HG03571 (cell line): ENCODE measurements at regions not wholly inside any gene's neighbourhood (a gene's known extent, or its start where the extent isn't known, plus 50 kb on each side); places are given as distances from the start of the nearest gene placed in this dataset.

Source experiments
- ATAC-seq: cut with Tn5 transposase; IDR thresholded peaks from one replicate; pipeline ENCODE4 v1.9.1; 2021; ENCODE audit not compliant: unreplicated experiment

- ATAC-seq = no peak
These were observed 141.2 kb upstream of the RPL38 start for GRCh38 chr17:74062234-74062633.

- no peak for ATAC-seq
These were observed 140.0 kb upstream of the RPL38 start for GRCh38 chr17:74063439-74063838.

GRCh38 chr17:74070374-74070773 is 133.1 kb upstream of the RPL38 start:
- no peak for ATAC-seq

GRCh38 chr17:74070998-74071679 is 132.3 kb upstream of the RPL38 start:
- no peak for ATAC-seq

- ATAC-seq = no peak
These were observed 131.1 kb upstream of the RPL38 start for GRCh38 chr17:74072340-74072739.

GRCh38 chr17:74076446-74076845 is 127.0 kb upstream of the RPL38 start:
- no peak for ATAC-seq

GRCh38 chr17:74077231-74077630 is 126.2 kb upstream of the RPL38 start:
- no peak for ATAC-seq

GRCh38 chr17:74078363-74078941 is 125.0 kb upstream of the RPL38 start:
- ATAC-seq = no peak

- no peak for ATAC-seq
These were observed 123.8 kb upstream of the RPL38 start for GRCh38 chr17:74079537-74080300.

- no peak for ATAC-seq
These were observed 122.6 kb upstream of the RPL38 start for GRCh38 chr17:74080656-74081582.

- ATAC-seq = no peak
These were observed 120.6 kb upstream of the RPL38 start for GRCh38 chr17:74082886-74083285.

GRCh38 chr17:74083321-74083720 is 120.2 kb upstream of the RPL38 start:
- no peak for ATAC-seq

- ATAC-seq = no peak
These were observed 118.0 kb upstream of the RPL38 start for GRCh38 chr17:74085434-74085833.

- no peak for ATAC-seq
These were observed 116.4 kb upstream of the RPL38 start for GRCh38 chr17:74087002-74087585.

GRCh38 chr17:74088285-74088933 is 115.1 kb upstream of the RPL38 start:
- no peak for ATAC-seq

- no peak for ATAC-seq
These were observed 114.5 kb upstream of the RPL38 start for GRCh38 chr17:74088934-74089329.

- no peak for ATAC-seq
These were observed 114.1 kb upstream of the RPL38 start for GRCh38 chr17:74089380-74089779.

GRCh38 chr17:74089869-74090464 is 113.5 kb upstream of the RPL38 start:
- no peak for ATAC-seq

- ATAC-seq = no peak
These were observed 108.8 kb upstream of the RPL38 start for GRCh38 chr17:74094651-74095050.

- no peak for ATAC-seq
These were observed 107.0 kb upstream of the RPL38 start for GRCh38 chr17:74096456-74096855.
